ENCODE measurements at regions not wholly inside any gene's neighbourhood (a gene's known extent, or its start where the extent isn't known, plus 50 kb on each side); places are given as distances from the start of the nearest gene placed in this dataset.

- no peak for TF ChIP-seq POLR2A (IDR thresholded peaks at IDR 0.05)
- no peak for TF ChIP-seq CTCF (IDR thresholded peaks at IDR 0.05)
Observed at GRCh38 chr17:33583518-33584417, 290.7 kb upstream of the ASIC2 start.
